ENCODE measurements at regions not wholly inside any gene's neighbourhood (a gene's known extent, or its start where the extent isn't known, plus 50 kb on each side); places are given as distances from the start of the nearest gene placed in this dataset.
A peak's percentile ranks its signal among the peaks of the same experiment; 100 is the strongest.
"Not testable (repeated sequence)": the region's sequence is repeated elsewhere in the genome, so short reads cannot be mapped to it uniquely, and the experiment has no call there.

DNA sequence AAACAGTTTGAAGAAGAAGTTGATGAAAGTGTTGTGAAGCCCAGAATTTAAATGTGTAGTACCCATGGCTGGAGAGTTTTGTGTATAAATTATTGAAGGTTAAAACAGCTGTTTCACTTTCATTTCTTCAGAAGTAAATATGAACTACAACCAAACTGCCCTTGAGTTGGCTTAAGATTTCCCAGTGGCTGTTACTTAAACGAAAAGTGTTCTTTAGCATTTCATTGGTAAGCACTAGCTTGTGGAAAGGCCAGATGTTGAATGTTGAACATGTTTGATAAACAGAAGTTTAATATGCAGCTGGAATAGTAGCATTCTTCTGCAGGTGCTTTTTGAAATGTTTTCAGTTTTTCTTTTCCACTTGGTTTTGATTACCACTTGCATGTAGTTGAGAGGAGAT is 83.2 kb upstream of the TNRC6B start:
- no peak for DNase-seq

DNA sequence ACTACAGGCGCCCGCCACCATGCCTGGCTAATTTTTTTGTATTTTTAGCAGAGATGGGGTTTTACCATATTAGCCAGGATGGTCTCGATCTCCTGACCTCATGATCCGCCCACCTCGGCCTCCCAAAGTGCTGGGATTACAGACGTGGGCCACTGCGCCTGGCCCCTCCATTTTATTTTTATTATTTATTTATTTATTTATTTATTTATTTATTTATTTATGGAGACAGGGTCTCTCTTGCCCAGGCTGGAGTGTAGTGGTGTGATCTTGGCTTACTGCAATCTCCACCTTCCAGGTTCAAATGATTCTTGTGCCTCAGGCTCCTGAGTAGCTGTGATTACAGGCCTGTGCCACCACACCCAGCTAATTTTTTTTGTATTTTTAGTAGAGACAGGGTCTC is 77.8 kb upstream of the TNRC6B start:
- not testable (repeated sequence) for DNase-seq

DNA sequence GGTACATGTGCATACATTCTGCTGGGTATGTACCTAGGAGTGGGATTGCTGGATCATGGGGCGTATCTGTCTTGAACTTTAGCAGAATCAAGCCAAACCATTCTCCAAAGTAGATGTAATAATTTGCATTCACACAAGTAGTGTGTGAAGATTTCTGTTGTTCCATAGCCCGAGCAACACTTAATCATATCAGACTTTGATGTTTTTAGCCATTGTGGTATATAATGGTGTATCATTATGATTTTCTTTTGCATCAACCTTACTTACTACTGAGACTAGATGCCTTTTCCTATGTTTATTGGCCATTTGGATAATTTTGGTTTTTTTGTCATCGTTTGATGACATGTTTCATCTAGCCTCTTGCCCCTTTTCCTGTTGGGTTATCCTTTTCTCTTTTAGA is 72.0 kb upstream of the TNRC6B start:
- DNase-seq = no peak

- DNase-seq = no peak
Measured at GRCh38 chr22:40107244-40107643, 70.5 kb upstream of the TNRC6B start.

DNA sequence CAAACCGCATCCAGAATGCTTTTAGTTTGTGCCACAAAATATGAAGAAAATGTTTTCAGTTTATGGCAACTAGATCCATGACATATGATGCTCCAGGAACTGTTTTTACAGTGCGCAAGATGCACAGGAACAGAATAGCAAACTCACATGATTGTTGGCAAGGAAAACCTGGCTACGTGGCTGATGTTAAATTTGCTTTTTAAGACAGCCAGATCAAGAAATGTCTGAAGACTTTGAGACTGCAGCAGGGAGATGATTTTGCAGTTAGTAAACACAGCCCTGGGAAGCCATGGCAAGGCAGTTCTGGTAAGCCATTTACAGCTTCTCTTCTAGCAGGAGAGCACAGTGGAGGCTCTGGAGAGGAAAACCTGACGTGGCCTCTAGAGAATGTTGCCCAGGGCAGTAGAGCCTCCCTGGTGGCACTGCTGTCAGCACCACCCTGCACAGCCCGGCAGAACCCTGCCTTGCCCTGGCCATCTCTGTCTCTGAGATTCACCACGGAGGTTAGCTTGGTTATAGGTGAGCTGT is 69.8 kb upstream of the TNRC6B start:
- DNase-seq = peak; percentile 28

DNA sequence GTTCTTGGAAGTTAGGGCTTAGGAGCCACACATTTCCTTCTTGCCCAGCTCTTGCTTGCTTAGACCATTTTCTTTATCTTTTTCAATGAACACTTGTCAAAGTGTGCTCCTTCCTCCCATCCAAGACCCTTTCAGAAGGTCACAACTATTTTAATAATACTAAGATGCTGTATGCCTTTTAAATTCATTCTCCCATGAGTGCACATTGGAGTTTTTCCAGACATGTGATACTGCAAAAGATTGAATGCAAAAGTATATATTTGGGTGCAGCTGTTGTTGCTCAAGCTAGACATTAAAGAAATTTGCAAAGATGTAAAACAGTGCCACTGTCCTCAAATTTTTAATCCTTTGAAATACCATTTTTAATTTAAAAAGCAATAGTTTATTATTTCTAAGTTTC is 69.3 kb upstream of the TNRC6B start:
- DNase-seq = no peak

DNA sequence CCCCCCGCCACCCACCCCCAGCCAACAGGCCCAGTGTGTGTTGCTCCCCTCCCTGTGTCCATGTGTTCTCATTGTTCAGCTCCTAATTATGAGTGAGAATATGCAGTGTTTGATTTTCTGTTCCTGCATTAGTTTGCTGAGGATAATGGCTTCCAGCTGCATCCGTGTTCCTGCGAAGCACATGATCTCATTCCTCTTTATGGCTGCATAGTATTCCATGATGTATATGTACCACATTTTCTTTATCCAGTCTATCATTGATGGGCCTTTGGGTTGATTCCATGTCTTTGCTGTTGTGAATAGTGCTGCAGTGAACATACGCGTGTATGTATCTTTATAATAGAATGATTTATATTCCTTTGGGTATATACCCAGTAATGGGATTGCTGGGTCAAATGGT is 68.8 kb upstream of the TNRC6B start:
- not testable (repeated sequence) for DNase-seq

- DNase-seq = no peak
Measured at GRCh38 chr22:40111451-40111850, 66.3 kb upstream of the TNRC6B start.

- no peak for DNase-seq
Measured at GRCh38 chr22:40112595-40112994, 65.1 kb upstream of the TNRC6B start.

- no peak for DNase-seq
Measured at GRCh38 chr22:40113696-40114095, 64.0 kb upstream of the TNRC6B start.

GRCh38 chr22:40114411-40114810 is 63.3 kb upstream of the TNRC6B start:
- no peak for DNase-seq

DNA sequence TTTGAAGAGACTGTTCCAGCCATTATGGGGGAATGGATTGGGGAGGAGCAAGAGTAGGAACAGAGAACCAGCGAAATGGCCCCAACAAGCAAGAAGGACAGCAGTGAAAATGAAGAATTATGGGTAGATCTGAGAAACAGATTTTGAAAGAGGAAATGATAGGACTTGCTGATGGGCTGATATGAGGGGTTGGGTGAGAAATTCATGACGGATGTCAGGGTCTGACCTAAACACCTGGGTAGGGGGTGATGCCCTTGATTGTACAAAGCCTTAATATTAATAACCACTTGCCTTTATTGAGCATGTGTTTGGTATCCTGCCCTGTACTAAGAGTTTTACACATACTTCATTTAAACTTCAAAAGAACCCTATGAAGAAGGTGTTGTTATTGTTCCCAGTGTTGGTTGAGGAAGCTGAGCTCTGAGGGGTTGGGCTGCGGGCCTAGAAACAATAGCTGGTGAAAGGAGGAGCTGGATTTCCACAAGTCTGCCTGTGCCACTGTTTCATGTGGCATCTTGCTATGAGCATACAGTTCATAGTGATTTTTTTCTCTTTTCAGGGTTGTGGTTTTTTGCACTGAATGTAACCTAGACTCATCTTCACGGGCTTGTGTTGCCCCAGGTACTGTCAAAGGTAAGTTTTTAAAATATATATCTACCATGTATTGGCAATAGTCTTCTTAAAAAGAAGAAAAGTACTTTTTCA is 61.1 kb upstream of the TNRC6B start:
- DNase-seq = peak; percentile 29

GRCh38 chr22:40118979-40119378 is 58.7 kb upstream of the TNRC6B start:
- DNase-seq = no peak

DNA sequence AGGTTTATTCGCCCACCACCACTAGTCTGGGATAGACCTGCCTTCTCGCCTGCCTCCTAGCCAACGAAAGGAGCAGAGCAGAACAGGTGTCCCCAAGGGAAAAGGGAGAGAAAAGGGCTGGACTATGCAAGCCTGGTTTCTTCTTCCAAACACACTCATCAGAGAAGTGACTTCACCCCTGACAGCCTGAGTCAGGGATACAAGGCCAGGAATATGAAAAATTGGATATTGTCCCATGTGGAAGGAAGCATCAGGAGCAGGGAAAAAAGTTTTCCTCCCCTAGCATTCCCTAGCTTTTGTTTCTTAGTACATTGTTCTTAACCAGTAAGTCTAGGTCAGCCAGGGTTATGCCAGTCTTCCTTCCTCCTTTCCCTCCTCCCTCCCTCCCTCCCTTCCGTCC is 56.9 kb upstream of the TNRC6B start:
- DNase-seq = peak; percentile 56

GRCh38 chr22:40121461-40121860 is 56.3 kb upstream of the TNRC6B start:
- DNase-seq = peak; percentile 7

DNA sequence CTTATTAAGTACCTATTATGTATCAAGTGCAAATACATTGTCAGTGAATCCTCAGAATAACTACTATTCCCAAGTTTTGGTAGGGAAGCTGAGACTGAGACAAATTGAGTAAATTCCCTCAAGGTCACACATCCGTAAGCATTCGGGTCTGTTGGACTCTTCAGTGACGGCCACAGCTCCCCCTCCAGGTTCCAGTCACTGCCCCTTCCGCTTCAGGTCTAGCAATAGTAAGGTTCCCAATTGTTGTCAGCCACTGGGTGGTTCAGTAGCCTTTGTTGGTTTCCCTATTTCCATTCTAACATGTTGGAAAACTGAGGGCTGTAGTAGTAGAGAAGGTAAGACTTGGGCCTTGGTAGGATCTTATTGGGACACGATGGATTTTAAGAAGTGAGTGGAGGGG is 54.9 kb upstream of the TNRC6B start:
- no peak for DNase-seq

- DNase-seq = no peak
Measured at GRCh38 chr22:40123387-40123786, 54.3 kb upstream of the TNRC6B start.

Data from dermis blood vessel endothelial cell (primary cell).